NCI-H82 treated with DMSO at 0.1 percent for 48 hours (cell line): ENCODE measurements at regions not wholly inside any gene's neighbourhood (a gene's known extent, or its start where the extent isn't known, plus 50 kb on each side); places are given as distances from the start of the nearest gene placed in this dataset.
"Not testable (repeated sequence)": the region's sequence is repeated elsewhere in the genome, so short reads cannot be mapped to it uniquely, and the experiment has no call there.

Experiments used
- DNase-seq: peaks from one replicate; lab custom pipeline; 2025; ENCODE audit not compliant: unreplicated experiment; lab: John Stamatoyannopoulos, UW

DNA sequence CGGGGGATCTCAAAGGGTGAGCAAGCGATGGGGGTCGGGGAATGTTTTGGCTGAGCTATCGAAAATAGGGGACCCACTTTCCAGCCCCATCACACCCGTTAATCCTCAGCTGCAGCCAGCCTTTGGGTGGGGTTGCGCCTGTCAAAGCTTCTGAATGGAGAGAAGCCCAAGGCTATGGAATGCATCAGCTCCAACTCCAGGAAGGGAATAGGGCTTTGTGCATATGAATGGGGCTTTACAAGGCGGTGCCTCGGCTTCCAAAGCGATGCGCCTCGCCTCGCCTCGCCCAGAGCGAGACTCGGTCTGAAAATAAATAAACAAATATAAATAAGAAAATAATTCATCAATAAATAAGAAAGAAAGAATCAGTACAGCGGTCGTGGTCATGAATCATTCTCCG, 751.4 kb upstream of the DEFB115 start:
- no peak for DNase-seq

DNA sequence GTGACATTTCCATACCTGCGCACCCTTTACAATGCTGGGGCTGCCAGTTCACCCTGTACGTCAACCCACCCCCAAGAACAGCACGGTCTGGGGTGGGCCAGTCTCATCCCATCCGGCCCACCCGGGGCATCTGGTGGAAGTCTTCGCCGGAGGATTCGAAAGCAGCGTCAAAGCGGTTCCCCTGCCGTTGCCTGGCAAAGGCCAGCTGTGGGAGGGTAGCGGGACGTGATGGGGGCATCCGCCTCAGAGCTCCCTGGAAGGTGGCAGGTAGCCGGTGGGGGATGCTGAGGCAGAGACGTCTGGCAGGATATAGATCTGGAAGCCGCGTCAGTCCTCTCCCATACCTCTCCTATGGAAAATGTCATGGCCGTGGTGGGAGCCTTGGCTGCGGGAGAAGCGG, 749.1 kb upstream of the DEFB115 start:
- DNase-seq, result not testable (repeated sequence)

DNA sequence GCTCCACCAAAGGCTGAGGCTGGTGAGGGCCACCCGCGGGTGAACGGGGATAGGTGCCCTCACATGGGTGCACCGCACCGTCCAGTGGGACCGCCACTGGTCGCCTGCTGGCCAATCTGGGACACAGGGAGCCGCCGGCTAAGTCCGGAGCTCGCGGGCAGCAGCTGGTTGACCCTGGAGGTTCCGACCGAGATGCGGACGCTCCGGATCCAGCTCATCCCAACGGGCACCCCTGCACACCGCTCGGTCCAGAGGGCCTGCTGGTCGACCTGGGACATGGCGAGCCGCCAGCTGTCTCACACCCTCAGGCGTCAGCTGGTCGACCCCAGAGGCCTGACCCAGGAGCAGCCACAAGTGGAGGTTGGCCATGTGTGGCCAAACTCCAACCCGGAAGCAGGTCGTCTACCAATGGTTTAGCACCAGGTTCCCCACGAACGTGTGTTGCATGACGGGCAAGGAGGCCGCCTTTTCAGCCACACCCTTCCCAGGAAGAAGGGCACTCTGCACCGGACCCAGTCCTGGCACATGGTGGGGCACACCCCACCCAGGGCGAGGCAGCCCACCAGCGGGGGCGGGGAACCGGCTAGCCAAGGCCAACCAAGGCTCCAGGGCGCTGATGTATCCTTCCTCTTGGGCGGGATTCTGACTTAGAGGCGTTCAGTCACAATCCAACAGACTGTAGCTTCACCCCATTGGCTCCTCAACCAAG, 746.0 kb upstream of the DEFB115 start:
- DNase-seq, result no peak

DNA sequence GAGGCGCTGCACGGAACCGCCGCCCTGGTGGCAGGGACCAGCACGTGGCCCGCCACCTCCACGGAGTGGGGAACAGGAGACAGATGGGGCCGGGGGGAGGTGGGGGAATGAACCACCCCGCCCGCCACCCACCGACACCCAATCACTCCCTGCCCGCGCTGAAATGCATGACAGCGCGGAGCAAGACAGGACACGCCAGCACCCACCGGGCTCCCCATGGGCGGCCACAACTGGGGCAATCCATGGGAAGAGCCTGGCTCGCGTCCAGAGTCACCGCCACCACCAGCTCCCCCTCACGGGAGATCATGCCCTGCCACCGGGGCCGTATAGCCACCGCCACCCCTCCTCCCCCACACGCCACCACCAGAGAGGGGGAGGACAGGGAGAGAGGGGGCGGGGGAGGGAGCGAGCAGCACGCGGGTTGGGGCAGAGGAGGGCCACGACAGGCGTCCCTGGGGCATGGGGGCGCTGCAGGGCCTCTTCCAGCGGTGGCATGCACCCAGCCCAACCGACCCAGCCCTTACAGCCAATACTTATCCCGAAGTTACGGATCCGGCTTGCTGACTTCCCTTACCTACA, 744.3 kb upstream of the DEFB115 start:
- DNase-seq, result no peak

DNA sequence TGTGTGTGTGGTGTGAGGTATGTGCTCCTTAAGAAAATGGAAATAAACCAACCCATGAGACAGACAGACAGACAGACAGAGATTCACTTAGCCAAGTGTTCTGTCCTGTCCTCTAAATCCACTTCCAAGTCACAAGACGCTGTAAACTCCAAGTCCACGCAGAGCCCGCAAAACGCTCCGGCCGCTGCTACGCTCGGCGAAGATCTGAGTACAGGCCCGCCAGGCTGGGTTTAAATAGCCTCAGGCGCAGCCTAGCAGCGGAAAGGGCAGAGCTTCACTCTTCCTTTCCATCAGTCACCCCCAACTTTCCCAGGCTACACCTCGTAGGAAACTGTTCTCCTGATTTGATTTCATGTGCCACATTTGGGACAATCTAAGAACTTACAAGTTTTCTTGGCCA, 741.5 kb upstream of the DEFB115 start:
- DNase-seq, result not testable (repeated sequence)

DNA sequence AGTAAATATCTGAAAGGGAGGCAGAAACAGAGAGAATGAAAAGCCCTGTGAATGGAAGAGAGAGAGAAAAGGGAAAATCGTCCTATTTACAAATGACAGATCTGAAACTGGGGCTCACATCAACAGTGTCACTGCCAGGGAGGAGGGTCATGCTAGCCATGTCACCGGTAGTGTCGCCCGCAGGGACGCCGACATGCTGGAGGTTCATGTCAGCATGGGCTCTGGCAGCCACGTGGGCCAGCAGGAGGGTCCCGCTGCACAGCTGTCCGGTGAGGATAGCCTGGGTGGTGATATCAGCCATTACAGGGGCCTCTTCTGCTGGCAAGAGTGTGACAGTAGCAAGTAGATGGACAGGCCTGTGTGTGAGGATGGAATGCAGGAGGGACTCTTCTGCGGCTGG, 738.6 kb upstream of the DEFB115 start:
- not testable (repeated sequence) for DNase-seq

DNA sequence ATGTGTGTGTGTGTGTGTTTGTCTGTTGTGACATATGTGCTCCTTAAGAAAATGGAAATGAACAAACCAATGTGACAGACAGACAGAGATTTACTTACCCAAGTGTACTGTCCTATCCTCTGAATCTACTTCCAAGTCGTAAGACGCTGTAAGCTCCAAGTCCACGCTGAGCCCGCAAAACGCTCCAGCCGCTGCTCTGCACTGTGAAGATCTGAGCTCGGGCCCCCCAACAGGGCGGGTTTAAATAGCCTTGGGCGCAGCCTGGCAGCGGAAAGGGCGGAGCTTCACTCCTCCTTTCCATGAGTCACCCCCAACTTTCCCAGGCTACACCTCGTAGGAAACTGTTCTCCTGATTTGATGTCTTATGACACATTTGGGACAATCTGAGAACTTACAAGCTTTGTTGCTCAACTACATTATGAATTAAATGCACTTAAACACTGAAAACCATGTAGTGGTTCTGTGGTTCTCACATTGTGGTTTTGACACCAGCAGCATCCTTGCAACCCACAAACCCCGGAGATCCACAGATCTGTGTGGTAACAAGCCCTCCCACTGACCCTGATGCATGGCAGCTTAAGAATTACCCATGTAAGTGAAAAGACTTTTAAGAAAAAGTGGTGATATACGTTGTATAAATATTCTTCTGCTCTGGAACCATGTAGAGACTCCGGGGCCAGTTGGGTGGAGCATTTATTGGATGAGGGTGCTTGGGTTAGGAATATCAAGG, 735.6 kb upstream of the DEFB115 start:
- not testable (repeated sequence) for DNase-seq

DNA sequence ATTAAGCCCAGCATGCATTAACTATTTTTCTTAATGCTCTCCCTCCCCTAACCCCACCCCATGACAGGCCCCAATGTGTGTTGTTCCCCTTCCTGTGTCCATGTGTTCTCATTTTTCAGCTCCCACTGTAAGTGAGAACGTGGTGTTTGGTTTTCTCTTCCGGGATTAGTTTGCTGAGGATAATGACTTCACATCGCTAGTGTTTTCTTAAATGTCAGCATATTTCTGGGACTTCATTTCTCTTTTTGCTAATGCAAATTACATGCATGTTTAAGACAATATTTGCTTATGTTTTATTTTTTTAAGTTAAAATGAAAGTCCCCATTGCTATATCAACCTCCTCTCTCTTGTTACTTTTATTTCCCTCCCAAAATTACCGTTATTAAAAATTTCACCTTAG, 733.3 kb upstream of the DEFB115 start:
- DNase-seq, result not testable (repeated sequence)

DNA sequence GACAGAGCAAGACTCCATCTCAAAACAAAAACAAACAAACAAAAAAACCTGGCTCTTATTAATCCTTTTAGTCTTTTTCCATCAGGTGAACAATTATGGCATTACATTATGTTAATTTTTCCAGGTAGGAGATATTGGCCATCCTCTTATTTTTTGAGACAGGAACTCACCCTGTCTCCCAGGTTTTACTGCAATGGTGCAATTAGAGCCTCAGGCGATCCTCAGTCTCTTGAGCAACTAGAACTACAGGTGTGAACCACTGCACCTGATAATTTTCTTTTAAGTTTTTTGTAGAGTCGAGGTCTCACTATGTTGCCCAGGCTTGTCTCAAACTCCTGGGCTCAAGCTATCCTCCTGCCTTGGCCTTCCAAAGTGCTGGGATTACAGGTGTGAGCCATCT, 732.7 kb upstream of the DEFB115 start:
- DNase-seq, result not testable (repeated sequence)

DNA sequence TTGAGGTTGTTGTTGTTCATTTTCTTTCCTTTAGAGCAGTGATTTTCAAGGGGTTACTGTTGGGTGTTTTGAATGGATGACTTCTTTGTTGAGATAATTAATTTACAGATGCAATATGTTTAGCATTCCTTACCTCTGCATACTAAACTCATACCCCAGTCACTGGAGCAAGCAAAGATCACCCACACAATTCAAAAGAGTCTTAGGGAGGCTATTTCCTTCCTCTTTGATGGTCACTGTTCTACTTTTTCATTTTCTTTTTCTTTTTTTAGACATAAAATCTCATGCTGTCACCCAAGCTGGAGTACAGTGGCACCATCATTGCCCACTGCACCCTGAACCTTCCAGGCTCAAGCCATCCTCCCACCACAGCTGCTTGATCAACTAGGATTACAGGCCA, 723.8 kb upstream of the DEFB115 start:
- DNase-seq, result not testable (repeated sequence)

DNA sequence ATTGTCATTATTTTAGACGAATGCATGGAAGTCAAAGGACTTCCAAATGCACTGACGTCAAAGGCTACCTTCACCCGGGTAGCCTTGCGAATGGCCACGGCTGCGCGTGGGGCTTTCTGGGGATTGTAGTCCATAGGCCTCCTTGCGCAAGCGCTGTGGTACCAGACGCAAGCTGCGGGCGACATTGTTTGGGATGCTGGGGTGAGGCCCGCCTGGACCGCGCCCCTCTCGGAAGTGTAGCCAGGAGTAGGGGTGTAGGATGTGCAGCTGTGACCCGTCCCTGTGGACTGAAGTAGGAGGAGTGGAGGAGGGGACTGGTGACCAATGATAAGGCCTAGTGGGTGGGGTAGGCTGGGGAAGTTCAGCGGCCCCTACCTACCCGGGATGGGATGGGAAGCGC, 720.0 kb upstream of the DEFB115 start:
- not testable (repeated sequence) for DNase-seq

DNA sequence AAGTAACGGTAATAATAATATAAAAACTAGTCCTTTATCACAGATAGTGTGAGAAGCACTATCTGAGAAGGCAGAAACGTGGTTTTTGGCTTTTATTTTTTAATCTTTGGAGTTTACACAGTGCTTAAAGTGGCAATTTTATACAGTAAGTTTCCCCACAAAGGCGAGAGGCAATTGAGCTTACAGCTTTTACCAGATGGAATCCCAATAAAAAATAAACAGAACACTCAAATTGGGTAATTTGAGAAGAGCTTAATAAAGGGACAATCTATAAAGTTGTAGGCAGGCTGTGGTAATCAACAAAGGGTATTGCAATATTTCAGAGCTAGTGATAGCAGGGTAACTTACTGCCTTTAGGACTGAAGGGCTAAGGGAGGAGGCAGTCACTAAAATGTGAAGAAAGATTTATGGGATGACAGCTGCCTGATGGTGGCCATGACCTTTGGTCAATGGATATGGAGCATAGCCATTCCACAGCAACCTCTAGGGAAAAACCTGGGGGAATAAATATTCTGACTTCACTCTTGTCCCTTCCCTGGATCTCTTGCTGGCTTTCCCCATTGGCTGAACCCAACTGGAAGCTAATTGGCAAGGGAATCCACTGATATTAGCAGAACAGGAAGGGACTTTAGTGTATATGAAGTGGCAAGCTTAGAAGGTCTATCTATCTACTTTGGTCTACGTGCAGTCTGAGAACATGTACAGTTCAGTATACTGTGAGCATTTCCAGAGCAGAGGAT, 717.0 kb upstream of the DEFB115 start:
- DNase-seq, result not testable (repeated sequence)

DNA sequence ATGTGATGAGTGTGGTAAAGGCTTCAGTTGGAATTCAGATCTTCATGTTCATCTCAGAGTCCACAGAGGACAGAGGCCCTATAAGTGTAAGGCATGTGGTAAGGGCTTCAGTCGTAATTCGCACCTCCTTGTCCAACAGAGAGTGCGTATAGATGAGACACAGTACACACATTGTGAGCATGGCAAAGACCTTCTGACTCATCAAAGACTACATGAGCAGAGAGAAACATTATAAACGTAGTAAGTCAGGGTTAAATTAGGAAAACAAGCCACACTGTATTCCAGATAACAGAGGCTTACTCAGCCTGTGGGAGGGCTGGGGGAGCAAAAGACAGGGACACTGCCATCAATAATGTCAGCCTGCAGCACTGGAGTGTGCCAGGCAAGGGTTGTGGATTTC, 706.2 kb upstream of the DEFB115 start:
- DNase-seq, result not testable (repeated sequence)

DNA sequence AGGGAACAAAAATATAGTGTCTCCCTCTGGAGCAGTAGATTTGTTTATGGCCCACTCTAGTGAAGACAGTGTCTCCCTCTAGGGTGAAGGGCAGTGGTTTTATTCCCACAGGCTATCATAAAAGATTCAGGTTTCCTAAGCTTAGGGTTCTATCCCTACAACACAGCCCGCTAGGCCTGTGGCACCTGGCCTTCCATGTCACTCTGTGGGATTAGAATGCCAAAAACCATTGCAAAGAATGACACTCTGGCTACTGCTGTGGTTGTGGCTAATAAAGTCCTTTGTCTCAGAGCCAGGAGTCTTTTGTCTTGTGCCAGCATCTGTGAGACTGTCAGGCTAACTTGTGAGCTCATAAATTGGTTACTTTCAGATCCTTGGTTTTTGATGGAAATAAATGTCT, 700.7 kb upstream of the DEFB115 start:
- not testable (repeated sequence) for DNase-seq

DNA sequence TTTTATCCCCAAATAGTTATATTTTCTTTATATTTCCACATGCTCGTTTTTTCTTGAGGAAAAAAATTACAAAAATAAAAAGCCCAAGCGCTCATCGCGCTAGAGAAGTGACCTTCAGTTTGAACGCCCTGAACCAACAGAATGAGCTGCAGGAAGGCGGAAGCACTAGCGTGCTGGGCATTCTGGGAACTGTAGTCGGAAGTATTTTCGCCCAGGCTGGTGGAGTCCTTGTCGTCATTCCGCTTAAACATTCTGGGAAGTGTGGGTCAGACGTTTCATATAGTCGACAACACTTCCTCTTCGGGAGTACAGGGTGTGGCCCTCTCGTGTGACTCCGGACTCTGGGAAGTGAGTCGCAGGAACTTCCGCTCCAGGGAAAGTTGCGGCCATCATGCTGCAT, 692.4 kb upstream of the DEFB115 start:
- DNase-seq, result not testable (repeated sequence)

DNA sequence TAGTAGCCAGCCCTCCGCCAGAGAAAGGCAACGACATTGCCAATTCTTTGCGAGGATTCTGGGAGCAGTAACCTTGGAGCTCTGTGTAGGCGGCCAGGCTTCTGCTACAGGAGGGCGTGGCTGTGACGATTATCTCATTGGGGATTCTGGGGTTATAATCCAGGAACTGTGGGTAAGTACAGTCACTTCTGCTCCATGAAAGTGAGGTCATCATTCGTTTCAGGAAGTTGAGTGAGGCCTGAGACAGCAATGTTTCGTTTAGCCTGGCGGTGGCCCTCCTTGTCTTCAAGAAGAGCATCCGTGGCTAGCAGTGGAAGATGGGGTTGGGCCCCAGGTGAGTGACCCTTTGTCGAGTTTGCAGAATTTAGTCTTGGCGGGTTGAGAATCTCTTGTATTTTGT, 687.6 kb upstream of the DEFB115 start:
- DNase-seq, result not testable (repeated sequence)

DNA sequence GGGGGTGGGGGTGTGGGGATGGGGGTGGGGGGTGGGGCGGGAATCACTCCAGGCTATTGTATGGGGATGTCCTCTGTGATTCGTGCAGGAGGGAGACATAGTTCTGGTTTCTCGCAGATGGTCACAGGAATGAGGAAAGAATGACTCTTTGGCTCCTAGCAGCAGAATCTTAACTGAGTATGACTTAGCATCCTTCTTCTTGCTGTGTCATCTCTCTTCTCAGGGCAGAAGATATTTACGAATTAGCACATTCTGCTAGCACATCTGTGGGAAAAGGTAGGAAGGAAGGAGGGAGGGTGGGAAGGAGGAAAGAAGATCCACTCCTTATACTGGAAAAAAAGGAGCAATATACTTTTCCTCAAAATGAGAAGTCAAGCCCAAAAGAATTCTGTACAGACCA, 686.8 kb upstream of the DEFB115 start:
- DNase-seq, result not testable (repeated sequence)

DNA sequence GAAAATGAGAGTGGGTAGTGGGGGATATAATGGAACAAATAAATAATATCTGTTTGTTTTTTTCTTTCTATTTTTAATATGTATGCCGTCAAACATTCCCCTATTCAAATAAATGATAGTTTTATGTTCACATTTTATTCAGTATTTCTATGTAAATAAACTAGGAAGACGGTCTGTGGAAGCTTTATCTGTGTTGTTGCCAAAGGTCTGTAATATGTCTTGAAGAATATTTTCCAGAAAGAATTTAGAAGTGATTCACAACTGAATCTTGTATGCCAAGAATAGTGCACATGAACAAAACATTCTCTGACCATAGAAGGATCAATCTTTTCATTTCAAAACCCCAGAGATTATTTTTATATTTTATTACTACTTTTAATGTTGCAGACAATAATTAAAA, 683.1 kb upstream of the DEFB115 start:
- DNase-seq, result not testable (repeated sequence)

DNA sequence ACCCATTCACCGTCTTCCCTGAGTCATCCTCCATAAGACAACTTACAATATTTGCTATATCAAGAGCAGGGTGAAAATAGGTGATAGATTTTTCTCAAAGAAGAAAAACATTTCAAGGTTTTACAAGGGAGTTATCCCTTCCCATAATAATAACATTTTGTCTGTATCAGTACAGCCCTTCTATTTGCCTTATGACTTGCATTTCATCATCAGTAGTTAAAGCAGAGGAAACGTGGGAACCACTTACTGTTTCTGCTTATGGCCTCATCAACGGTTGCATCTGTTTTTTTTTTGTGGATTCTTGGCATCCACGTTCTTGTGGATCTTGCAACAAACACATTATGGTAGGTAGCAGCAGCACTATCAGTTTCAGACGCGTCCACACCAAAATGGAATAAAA, 678.4 kb upstream of the DEFB115 start:
- not testable (repeated sequence) for DNase-seq

DNA sequence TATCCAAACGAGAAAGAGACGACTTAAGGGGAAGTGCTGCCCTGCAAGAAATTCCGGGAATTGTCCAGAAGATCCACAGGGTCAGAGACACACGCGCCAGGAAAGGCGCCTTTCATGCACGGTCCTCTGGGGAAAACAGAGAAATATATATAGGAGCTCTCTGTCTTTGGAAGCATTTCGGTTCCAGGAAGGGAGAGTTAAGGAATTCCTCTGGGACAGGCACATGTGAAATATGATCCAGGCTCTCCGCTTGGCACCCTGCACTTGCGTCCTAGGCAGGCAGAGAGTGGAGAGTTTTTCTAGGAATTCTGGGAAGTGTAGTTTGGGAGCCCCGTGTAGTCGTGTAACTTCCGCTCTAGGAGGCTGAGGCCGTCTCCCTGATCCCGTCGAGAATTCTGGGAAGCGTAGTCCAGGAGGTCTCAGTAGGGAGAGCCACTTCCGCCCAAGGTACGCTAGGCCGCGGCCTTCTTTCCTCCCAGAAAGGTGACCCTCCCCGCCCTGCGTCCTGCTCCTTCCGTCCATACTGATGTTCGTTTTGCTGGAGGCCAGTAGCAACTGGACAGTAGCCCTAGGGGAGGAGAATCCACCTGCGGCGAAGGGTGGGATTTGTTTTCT, 677.5 kb upstream of the DEFB115 start:
- DNase-seq, result peak; percentile 74

DNA sequence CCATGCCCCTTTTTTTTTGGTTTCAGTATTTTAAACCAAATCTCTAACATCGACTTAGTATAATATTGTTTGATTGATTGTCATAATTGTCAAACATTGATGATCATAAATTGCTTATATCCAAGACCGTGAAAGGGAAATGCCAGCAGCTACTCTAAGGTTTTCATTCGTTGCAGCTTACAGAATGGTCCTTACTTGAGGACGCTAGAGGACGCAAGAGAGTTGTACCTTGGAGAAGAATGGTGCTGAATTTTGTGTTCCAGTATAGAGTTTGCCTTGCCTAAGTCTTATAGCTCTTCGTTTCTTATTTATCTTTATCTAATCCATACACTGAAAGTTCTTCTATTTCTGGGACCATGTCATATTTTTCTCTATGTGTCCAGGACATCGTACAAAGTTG, 675.6 kb upstream of the DEFB115 start:
- DNase-seq, result not testable (repeated sequence)
